ENCODE measurements at regions not wholly inside any gene's neighbourhood (a gene's known extent, or its start where the extent isn't known, plus 50 kb on each side); places are given as distances from the start of the nearest gene placed in this dataset.
"Not testable (repeated sequence)": the region's sequence is repeated elsewhere in the genome, so short reads cannot be mapped to it uniquely, and the experiment has no call there.

DNA sequence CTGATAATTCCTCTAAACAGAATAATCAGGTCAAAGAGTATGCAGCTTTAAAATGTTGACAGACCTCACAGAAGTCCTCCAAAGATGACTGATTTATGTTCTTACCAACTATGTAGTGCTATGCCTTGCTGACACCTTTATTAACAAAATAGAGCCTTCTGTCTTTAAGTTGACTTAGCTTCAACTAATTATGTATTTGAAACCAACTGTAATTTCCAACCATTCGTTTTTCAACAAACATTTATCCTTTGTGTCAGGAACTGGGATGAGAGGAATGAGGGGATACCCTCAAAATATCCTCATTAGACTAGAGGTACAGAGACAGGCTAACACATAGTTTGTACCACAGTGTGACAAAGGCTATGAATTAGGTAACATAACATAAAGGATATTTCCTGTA, 186.2 kb upstream of the ZNF217 start:
- DNase-seq (ENCODE audit: insufficient read length, low spot score) (no peak), FAIRE-seq (no peak)
- TF ChIP-seq SPI1 (IDR thresholded peaks at IDR 0.05; ENCODE audit: low read depth, low read length) (no peak), TAF1 (IDR thresholded peaks at IDR 0.05; ENCODE audit: low read depth, low read length) (no peak), POU2F2 (IDR thresholded peaks at IDR 0.05; ENCODE audit: low read depth, low read length) (no peak), POLR2AphosphoS5 (IDR thresholded peaks at IDR 0.05; ENCODE audit: low read depth, low read length) (no peak), POLR2A (IDR thresholded peaks at IDR 0.05; ENCODE audit: low read depth, low read length) (no peak), PAX5 (IDR thresholded peaks at IDR 0.05; ENCODE audit: insufficient read depth, low read length, severe bottlenecking) (no peak)

DNA sequence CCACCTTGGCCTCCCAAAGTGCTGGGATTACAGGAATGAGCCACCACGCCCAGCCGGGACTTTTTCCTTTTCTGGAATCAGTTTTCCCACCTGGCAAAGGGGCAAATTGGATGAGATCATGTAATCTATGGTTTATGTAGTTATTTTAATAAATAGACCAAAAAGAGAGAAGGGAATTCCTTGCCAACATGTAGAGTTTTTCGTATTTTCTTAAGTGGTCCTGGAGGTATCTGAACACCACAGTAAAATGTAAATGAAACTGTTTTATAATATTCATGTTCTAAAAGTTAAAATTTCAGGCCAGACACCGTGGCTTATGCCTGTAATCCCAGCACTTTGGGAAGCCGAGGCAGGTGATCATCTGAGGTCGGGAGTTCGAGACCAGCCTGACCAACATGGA, 185.1 kb upstream of the ZNF217 start:
- no peak for TF ChIP-seq POLR2A (IDR thresholded peaks at IDR 0.05; ENCODE audit: low read depth, low read length)
- FAIRE-seq (no peak), DNase-seq (ENCODE audit: insufficient read length, low spot score) (no peak)

DNA sequence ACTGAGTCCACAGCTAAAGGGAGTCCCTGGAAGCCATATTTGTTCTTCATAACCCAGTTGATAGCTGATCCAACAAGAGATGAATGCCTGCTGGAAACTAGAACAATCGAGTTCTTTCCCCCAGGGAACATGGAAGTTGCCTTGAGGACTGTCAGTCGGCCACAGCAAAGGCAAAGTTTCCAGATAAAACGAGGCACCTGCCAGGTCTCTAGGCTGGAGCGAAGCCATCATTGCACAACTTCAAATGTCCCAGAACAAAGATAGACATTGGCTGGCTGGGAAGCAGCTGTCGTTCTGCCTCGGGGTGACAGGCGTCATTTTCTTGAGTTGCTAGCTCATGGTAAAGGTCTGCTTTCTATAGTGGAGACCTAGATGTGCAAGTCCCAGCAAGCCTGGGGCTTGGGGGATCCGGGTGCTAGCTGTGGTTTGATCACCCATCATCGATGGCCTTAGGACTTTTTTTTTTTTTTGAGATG, 184.4 kb upstream of the ZNF217 start:
- FAIRE-seq (no peak), DNase-seq (ENCODE audit: insufficient read length, low spot score) (no peak)

DNA sequence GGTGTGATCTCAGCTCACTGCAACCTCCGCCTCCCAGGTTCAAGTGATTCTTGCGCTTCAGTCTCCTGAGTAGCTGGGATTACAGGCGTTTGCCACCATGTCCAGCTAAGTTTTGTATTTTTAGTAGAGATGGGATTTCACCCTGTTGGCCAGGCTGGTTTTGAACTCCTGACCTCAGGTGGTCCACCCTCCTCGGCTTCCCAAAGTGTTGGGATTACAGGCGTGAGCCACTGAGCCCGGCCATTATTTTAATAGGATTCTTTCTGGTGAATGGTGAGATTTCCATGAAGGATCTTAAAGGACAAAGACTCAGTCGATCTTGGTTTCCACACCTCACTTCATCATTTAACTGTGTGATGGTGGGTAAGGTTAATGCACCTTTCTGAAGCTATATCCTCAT, 183.8 kb upstream of the ZNF217 start:
- not testable (repeated sequence) for FAIRE-seq

More for the DNA sequence above, 184.4 kb upstream of the ZNF217 start:
- no peak for TF ChIP-seq POLR2A (IDR thresholded peaks at IDR 0.05; ENCODE audit: low read depth, low read length)
- TF ChIP-seq POU2F2 (IDR thresholded peaks at IDR 0.05; ENCODE audit: low read depth, low read length) = no peak

DNA sequence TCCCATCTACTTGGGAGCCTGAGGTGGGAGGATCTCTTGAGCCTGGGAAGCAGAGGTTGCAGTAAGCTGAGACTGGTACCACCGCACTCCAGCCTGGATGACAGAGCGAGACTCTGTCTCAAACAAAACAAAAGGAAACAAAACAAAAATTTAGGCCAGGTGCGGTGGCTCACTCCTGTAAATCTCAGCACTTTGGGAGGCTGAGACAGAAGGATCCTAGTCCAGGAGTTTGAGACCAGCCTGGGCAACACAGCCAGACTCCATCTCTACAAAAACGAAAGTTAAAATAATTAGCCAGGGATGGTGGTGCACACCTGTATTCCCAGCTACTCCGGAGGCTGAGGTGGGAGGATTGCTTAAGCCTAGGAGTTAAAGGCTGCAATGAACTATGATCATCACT, 183.2 kb upstream of the ZNF217 start:
- DNase-seq (ENCODE audit: insufficient read length, low spot score) (no peak), FAIRE-seq (no peak)
- TF ChIP-seq POLR2AphosphoS5 (IDR thresholded peaks at IDR 0.05; ENCODE audit: low read depth, low read length) (no peak), PAX5 (IDR thresholded peaks at IDR 0.05; ENCODE audit: insufficient read depth, low read length, severe bottlenecking) (no peak), TAF1 (IDR thresholded peaks at IDR 0.05; ENCODE audit: low read depth, low read length) (no peak), POLR2A (IDR thresholded peaks at IDR 0.05; ENCODE audit: low read depth, low read length) (no peak), POU2F2 (IDR thresholded peaks at IDR 0.05; ENCODE audit: low read depth, low read length) (no peak), SPI1 (IDR thresholded peaks at IDR 0.05; ENCODE audit: low read depth, low read length) (no peak)

More for the DNA sequence above, 183.8 kb upstream of the ZNF217 start:
- DNase-seq (ENCODE audit: insufficient read length, low spot score) = not testable (repeated sequence)

DNA sequence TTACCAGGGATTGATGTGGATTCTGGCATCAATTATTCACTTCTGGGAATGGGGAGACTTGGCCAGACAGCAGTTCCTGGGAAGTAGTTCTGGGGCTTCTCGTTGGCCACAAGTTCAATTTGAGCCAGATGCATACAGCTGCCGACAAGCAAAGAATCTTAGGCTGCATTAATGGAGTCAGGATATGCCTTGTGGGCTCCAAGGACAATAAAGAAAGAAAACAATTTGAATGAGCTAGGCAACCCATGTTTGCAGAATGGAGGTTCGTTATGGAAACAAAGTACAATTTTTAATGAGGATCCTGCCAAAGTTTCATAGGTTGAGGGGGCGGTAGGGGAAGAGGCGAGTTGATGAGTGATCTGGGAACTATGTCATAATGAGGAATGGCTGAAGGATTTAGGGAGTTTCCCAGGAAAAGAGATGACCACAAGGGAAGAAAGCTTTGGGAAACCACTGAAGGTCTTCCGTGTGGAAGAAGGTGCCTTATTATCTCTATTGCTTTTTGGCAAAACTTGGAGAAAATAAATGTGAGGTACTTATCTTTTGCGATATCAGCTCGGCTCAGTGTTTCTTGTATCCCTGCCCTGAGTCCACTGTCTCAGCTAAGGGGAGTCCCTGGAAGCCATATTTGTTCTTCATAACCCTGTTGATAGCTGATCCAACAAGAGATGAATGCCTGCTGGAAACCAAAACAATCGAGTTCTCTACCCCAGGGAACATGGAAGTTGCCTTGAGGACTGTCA, 181.0 kb upstream of the ZNF217 start:
- FAIRE-seq = no peak
- no peak for TF ChIP-seq POLR2A (IDR thresholded peaks at IDR 0.05; ENCODE audit: low read depth, low read length)
- TF ChIP-seq POU2F2 (IDR thresholded peaks at IDR 0.05; ENCODE audit: low read depth, low read length) = no peak
- no peak for TF ChIP-seq PAX5 (IDR thresholded peaks at IDR 0.05; ENCODE audit: insufficient read depth, low read length, severe bottlenecking)
- no peak for TF ChIP-seq TAF1 (IDR thresholded peaks at IDR 0.05; ENCODE audit: low read depth, low read length)
- no peak for TF ChIP-seq POLR2AphosphoS5 (IDR thresholded peaks at IDR 0.05; ENCODE audit: low read depth, low read length)
- TF ChIP-seq SPI1 (IDR thresholded peaks at IDR 0.05; ENCODE audit: low read depth, low read length) = no peak
- no peak for DNase-seq (ENCODE audit: insufficient read length, low spot score)

DNA sequence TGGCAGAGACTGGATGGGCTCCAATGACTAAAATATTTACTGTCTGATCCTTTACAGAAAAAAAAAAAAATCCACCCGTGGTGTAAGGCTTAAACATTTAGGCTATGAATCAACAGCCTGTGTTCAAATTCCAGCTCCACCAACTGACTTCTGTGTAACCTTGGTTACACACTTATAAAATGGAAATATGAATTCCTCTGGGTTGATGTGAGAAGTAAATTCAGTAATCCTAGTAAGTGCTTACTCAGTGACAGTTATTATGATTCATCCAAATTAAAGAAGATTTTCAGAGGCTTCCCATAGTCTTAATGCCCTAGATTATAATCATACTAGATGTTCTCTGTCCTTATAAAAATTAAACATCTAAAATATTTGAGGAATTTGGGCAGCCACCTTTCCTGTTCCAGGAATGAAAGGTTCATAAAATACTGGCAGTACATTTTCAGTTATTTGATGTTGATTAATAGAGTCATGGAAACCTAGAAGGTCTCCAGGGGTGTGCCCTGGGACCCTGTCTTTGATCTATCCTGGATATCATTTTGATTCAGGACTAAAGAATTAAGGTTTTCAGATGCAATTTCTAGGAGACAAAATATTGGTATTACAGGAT, 180.3 kb upstream of the ZNF217 start:
- DNase-seq (ENCODE audit: insufficient read length, low spot score) (no peak), FAIRE-seq (no peak)
- no peak for TF ChIP-seq POLR2AphosphoS5 (IDR thresholded peaks at IDR 0.05; ENCODE audit: low read depth, low read length)
- no peak for TF ChIP-seq POU2F2 (IDR thresholded peaks at IDR 0.05; ENCODE audit: low read depth, low read length)
- TF ChIP-seq POLR2A (IDR thresholded peaks at IDR 0.05; ENCODE audit: low read depth, low read length) = no peak
- no peak for TF ChIP-seq SPI1 (IDR thresholded peaks at IDR 0.05; ENCODE audit: low read depth, low read length)
- no peak for TF ChIP-seq PAX5 (IDR thresholded peaks at IDR 0.05; ENCODE audit: insufficient read depth, low read length, severe bottlenecking)
- no peak for TF ChIP-seq TAF1 (IDR thresholded peaks at IDR 0.05; ENCODE audit: low read depth, low read length)

DNA sequence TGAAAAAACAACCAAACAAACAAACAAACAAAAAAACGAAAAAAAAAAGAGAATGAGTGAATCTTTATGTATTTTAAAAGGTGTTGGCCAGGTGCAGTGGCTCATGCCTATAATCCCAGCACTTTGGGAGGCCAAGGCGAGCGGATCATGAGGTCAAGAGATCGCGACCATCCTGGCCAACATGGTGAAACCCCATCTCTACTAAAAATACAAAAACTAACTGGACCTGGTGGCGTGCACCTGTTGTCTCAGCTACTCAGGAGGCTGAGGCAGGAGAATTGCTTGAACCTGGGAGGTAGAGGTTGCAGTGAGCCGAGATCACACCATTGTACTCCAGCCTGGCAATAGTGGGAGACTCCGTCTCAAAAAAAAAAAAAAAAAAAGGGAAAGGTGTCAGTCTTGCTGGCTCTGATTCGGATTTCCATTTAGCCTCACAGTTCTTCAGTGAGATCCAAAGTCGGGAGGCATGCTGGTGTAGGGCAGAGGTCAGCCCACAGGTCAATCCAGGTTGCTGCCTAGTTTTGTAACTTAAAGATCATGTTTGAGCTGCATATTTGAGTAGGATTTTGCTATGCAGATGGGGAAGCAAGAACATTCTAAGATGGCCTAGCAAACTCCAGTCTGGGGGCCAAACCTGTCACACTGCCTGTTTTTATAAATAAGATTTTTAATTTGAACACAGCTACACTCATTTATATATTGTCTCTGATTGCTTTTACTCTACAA, 179.6 kb upstream of the ZNF217 start:
- FAIRE-seq; DNase-seq (ENCODE audit: insufficient read length, low spot score): not testable (repeated sequence)

DNA sequence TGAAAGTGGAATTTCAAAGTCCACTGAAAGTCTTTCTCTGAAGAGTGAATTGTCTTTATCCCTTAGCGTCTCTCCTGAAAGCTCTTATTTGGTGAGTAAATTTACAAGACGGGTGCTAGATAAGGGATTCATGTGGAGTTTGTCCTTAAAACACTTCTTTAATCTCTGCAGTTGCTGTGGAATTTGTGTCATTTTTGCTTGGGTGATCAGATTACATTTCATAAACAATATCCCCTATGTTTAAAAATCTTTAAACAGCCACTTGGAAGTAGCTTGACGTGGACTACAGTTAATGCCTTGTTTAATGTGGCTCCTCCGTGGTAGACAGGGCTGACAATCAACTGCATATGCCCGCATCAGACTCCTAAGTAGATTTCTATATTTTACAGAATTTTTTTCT, 175.4 kb upstream of the ZNF217 start:
- no peak for FAIRE-seq
- TF ChIP-seq SPI1 (IDR thresholded peaks at IDR 0.05; ENCODE audit: low read depth, low read length) (no peak), TAF1 (IDR thresholded peaks at IDR 0.05; ENCODE audit: low read depth, low read length) (no peak), POLR2A (IDR thresholded peaks at IDR 0.05; ENCODE audit: low read depth, low read length) (no peak), PAX5 (IDR thresholded peaks at IDR 0.05; ENCODE audit: insufficient read depth, low read length, severe bottlenecking) (no peak), POLR2AphosphoS5 (IDR thresholded peaks at IDR 0.05; ENCODE audit: low read depth, low read length) (no peak), POU2F2 (IDR thresholded peaks at IDR 0.05; ENCODE audit: low read depth, low read length) (no peak)
- no peak for DNase-seq (ENCODE audit: insufficient read length, low spot score)

DNA sequence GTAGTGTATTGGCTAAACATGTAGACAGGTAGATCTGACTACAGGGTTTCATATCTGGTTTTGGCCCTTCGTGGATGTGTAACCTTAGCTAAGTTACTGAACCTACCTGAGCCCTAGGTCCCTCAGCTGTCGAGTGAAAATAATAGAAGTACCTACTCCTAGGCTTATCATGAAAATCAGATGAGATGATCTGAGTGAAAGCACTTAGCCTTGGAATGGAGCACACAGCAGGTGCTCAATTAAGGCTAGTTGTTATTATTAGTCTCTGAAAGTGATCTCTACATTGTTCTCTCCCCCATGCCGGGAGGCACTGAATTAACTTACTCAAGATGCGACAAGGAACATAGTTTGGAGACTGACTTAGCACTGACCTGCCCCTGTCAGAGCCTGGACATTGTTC, 174.7 kb upstream of the ZNF217 start:
- no peak for TF ChIP-seq SPI1 (IDR thresholded peaks at IDR 0.05; ENCODE audit: low read depth, low read length)
- no peak for TF ChIP-seq POU2F2 (IDR thresholded peaks at IDR 0.05; ENCODE audit: low read depth, low read length)
- TF ChIP-seq POLR2A (IDR thresholded peaks at IDR 0.05; ENCODE audit: low read depth, low read length) = no peak
- no peak for TF ChIP-seq TAF1 (IDR thresholded peaks at IDR 0.05; ENCODE audit: low read depth, low read length)
- TF ChIP-seq POLR2AphosphoS5 (IDR thresholded peaks at IDR 0.05; ENCODE audit: low read depth, low read length) = no peak
- no peak for TF ChIP-seq PAX5 (IDR thresholded peaks at IDR 0.05; ENCODE audit: insufficient read depth, low read length, severe bottlenecking)
- DNase-seq (ENCODE audit: insufficient read length, low spot score) (no peak), FAIRE-seq (no peak)
